HFFc6 (cell line): ENCODE measurements at regions not wholly inside any gene's neighbourhood (a gene's known extent, or its start where the extent isn't known, plus 50 kb on each side); places are given as distances from the start of the nearest gene placed in this dataset.
"Not testable (repeated sequence)": the region's sequence is repeated elsewhere in the genome, so short reads cannot be mapped to it uniquely, and the experiment has no call there.

ENCODE experiments used
- DNase-seq: peaks from one replicate; pipeline ENCODE4 v3.0.0-alpha.2; 2018
- H3K27ac Mint-ChIP-seq: 2 replicates; pipeline ENCODE4 v1.8.0; 2020; ENCODE audit warnings: mild to moderate bottlenecking, mixed read lengths
- H3K27me3 Mint-ChIP-seq: 2 replicates; pipeline ENCODE4 v1.8.0; 2021; ENCODE audit warnings: mild to moderate bottlenecking, moderate library complexity, mixed read lengths; ENCODE audit not compliant: insufficient read depth
- H3K36me3 Mint-ChIP-seq: 2 replicates; pipeline ENCODE4 v1.8.0; 2021; ENCODE audit warnings: low read depth, mixed read lengths
- H3K4me1 Mint-ChIP-seq: 2 replicates; pipeline ENCODE4 v1.8.0; 2020; ENCODE audit warnings: low read depth, mixed read lengths
- H3K4me3 Mint-ChIP-seq: 2 replicates; pipeline ENCODE4 v1.8.0; 2020; ENCODE audit warnings: mild to moderate bottlenecking, moderate library complexity, mixed read lengths
- H3K9me3 Mint-ChIP-seq: 2 replicates; pipeline ENCODE4 v1.8.0; 2020; ENCODE audit warnings: mild to moderate bottlenecking, mixed read lengths
- CTCF ChIP-seq: fragments of 200-600 bp; sonication (generic); IDR thresholded peaks from 2 replicates; pipeline ENCODE4 v1.5.0; 2021; ENCODE audit warnings: antibody characterized with exemption, mild to moderate bottlenecking

DNA sequence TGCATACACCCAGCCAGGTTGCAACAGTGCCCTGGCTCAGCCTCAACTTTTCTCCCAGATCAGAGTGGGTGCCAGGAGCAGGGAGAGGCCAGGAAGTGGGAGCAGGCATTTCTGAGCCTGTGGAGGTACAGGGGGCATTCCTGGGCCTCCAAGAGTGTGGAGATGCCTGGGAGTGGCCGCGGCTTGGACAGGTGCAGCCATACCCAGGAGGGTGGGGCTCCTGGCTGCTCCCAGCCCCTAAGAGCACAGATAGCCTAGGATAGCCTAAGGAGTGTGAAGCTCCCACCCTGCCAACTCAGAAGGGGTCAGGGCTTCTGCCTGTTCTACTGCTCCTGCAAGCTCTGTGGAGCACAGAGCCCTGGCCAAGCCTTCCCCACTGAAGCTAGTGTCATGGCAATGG is 543.4 kb downstream of the RPL10L start:
- Mint-ChIP-seq H3K27ac (no peak overlapping the region), H3K27me3 (no peaks in the 10 kb centered on the region), H3K36me3 (peaks cover 6% of the 10 kb centered on the region; the same call in 1 of the 2 replicates), H3K4me3 (no peak overlapping the region), H3K4me1 (no peaks in the 10 kb centered on the region), H3K9me3 (peaks cover 43% of the 10 kb centered on the region)
- TF ChIP-seq CTCF: no peak
- no peak for DNase-seq

DNA sequence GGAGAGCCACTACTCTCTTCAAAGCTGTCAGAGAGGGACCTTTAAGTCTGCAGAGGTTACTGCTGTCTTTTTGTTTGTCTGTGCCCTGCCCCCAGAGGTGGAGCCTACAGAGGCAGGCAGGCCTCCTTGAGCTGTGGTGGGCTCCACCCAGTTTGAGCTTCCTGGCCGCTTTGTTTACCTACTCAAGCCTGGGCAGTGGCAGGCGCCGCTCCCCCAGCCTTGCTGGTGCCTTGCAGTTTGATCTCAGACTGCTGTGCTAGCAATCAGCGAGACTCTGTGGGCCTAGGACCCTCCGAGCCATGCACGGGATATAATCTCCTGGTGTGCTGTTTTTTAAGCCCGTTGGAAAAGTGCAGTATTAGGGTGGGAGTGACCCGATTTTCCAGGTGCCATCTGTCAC is 550.7 kb downstream of the RPL10L start:
- not testable (repeated sequence) for H3K27me3 Mint-ChIP-seq, DNase-seq, H3K27ac Mint-ChIP-seq

GRCh38 chr14:46091819-46092218 is 559.8 kb downstream of the RPL10L start:
- DNase-seq: no peak
- Mint-ChIP-seq H3K27me3 (no peaks in the 10 kb centered on the region), H3K9me3 (peaks cover 4% of the 10 kb centered on the region; the same call in 1 of the 2 replicates), H3K4me3 (no peak overlapping the region), H3K4me1 (peaks cover 11% of the 10 kb centered on the region; the same call in 1 of the 2 replicates), H3K27ac (no peak overlapping the region), H3K36me3 (no peaks in the 10 kb centered on the region)
- no peak for TF ChIP-seq CTCF

More for the DNA sequence above, 550.7 kb downstream of the RPL10L start:
- H3K4me3 Mint-ChIP-seq, H3K9me3 Mint-ChIP-seq, H3K36me3 Mint-ChIP-seq, H3K4me1 Mint-ChIP-seq: not testable (repeated sequence)

- Mint-ChIP-seq H3K36me3 (no peaks in the 10 kb centered on the region; the same call in 1 of the 2 replicates), H3K4me3 (no peak overlapping the region), H3K4me1 (peaks cover 11% of the 10 kb centered on the region; the same call in 1 of the 2 replicates), H3K9me3 (peaks cover 12% of the 10 kb centered on the region), H3K27me3 (no peaks in the 10 kb centered on the region), H3K27ac (no peak overlapping the region)
- no peak for DNase-seq
- TF ChIP-seq CTCF: no peak
Observed at GRCh38 chr14:46087604-46088003, 564.0 kb downstream of the RPL10L start.

- Mint-ChIP-seq H3K27me3 (no peaks in the 10 kb centered on the region), H3K36me3 (no peaks in the 10 kb centered on the region), H3K4me1 (no peaks in the 10 kb centered on the region), H3K4me3 (no peak overlapping the region), H3K27ac (no peak overlapping the region), H3K9me3 (no peaks in the 10 kb centered on the region)
- no peak for TF ChIP-seq CTCF
- no peak for DNase-seq
Observed at GRCh38 chr14:46074061-46074460, 577.5 kb downstream of the RPL10L start.

- peaks cover 3% of the 10 kb centered on the region; the same call in 1 of the 2 replicates for H3K9me3 Mint-ChIP-seq
- no peak for DNase-seq
- no peak overlapping the region for H3K27ac Mint-ChIP-seq
- no peaks in the 10 kb centered on the region for H3K36me3 Mint-ChIP-seq
- TF ChIP-seq CTCF: no peak
- peaks cover 4% of the 10 kb centered on the region; the same call in 1 of the 2 replicates for H3K4me1 Mint-ChIP-seq
- H3K27me3 Mint-ChIP-seq: no peaks in the 10 kb centered on the region; the same call in 1 of the 2 replicates
- H3K4me3 Mint-ChIP-seq: no peak overlapping the region
Observed at GRCh38 chr14:46063872-46064271, 587.7 kb downstream of the RPL10L start.
